Superior temporal gyrus (tissue), 1 donor: ENCODE measurements at regions not wholly inside any gene's neighbourhood (a gene's known extent, or its start where the extent isn't known, plus 50 kb on each side); places are given as distances from the start of the nearest gene placed in this dataset.
"Not testable (repeated sequence)": the region's sequence is repeated elsewhere in the genome, so short reads cannot be mapped to it uniquely, and the experiment has no call there.

ENCODE experiments used
- DNase-seq: peaks from one replicate; pipeline ENCODE4 v3.0.0-alpha.2; 2016; ENCODE audit errors: extremely low spot score

DNA sequence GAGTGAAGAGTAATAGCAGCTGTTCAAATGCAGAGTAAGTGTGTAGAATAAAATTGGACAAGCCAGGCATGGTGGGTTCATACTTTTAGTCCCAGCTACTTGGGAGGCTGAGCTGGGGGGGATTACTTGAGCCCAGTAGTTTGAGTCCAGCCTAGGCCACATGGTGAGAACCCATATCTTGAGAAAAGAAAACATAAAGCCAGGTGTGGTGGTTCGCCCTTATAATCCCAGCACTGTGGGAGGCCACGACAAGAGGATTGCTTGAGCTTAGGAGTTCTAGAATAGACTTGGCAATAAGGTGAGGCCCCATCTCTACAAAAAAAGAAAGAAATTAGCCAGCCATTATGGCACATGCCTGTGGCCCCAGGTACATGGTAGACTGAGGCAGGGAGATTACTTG is 1241.1 kb downstream of the UQCRFS1 start:
- DNase-seq = no peak

DNA sequence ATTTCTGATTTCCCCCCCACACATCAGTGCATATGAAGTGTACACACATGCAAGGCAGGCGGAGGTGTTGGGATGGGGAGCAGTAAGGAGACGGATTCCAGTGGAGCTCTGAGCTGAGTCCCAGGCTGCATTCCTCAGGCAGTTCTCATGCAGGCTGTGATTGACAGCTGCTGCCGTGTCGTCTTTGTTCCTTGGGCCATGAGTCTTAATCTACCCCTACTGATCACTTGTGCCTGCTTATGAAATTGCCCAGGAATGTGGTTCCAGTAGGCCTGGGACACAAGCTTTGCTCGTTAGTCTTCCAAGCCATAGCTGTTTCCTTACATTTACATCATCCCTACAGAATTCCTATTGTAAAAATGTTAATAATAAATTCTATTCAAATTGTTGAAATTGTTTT is 1241.9 kb downstream of the UQCRFS1 start:
- DNase-seq = no peak

GRCh38 chr19:27966390-27966816 is 1246.5 kb downstream of the UQCRFS1 start:
- DNase-seq = peak; percentile 51

GRCh38 chr19:27964185-27964584 is 1248.8 kb downstream of the UQCRFS1 start:
- DNase-seq = no peak

DNA sequence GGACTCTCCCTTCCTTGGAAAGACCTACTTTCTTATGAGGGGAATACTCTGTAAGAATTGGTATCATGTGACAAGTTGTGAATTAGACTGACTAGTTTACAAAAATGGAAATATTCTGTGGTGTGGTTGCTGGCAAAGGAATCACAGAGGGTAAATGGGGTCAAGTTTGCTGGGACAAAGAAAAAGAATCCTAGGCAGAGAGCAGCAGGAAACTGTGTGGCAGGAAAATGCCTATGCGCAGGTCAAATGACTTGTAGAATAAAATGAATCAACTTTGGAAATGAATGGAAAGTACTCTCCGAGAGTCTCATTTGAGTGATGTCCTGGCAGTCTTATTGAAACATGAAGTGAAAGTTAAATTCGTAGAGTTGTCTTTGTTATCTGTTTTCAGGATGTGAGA is 1250.7 kb downstream of the UQCRFS1 start:
- DNase-seq = no peak

DNA sequence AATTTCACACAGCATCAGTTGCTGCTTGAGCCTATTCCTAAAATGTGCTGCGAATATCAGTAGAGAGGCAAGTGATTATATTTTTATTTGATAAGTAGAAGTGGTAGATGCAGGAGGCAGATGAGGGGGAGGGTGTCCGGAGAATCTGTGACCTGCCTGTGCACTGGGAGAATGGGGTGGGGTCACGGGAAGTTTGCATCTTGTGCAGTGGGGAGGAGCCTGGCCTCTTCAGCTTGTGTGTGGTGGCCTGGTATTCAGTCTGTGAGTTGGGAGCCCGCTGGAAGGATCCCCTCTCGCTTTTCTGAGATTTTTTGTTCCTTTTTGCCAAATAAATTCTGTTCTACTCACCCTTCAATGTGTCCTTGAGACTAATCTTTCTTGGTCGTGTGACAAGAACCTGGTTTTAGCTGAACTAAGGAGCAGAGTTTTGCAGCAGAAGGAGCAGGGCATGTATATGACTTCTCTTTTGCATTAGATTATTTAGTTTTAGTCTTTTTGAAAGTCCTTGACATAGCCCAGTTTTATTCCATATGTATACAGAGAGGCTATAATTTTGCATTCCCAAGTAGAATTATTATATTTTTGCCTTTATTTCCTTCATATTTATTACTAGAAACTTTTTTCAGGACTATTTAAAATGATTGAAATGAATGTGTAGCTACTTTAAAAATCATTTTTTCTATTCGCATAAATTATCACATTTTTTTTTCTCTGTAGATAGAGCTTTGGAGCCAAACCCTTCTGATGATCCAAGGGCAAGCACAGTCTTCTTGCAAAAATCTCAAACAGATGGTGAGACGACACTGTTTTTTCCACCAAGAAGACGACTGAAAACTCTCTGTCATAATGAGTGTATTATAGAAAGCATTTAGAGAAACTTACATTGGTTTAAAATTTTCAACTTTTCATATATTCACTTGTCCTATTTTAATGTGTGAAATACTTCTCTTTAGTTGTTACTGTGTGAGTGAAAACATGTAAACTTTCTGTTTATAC is 1257.2 kb downstream of the UQCRFS1 start:
- DNase-seq = no peak

DNA sequence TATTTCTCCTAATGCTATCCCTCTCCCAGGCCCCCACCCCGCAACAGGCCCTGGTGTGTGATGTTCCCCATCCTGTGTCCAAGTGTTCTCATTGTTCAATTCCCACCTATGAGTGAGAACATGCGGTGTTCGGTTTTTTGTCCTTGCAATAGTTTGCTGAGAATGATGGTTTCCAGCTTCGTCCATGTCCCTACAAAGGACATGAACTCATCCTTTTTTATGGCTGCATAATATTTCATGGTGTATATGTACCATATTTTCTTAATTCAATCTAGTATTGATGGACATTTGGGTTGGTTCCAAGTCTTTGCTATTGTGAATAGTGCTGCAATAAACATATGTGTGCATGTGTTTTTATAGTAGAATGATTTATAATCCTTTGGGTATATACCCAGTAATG is 1270.3 kb downstream of the UQCRFS1 start:
- not testable (repeated sequence) for DNase-seq

GRCh38 chr19:27936139-27936538 is 1276.8 kb downstream of the UQCRFS1 start:
- no peak for DNase-seq

- DNase-seq = no peak
Measured at GRCh38 chr19:27935669-27936068, 1277.3 kb downstream of the UQCRFS1 start.

DNA sequence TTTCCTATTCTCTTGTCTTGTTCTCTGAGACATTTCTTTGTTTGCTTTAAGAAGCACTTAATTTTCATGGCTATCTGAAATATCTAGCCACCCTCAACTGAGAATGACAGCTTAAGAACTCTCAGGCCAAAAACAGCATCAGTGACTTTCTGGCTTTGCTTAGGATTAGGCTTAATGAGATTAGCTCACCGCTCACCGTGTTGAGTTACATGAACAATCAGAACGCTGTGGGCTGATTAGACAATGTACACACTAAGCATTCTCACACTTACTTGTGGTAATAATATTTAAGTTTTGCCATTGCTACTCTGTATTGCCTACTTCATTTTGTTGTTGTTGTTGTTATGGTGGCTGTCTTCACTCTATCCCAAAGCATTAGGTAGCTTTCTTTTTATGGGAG is 1283.6 kb downstream of the UQCRFS1 start:
- no peak for DNase-seq

- DNase-seq = no peak
Measured at GRCh38 chr19:27925202-27925601, 1287.7 kb downstream of the UQCRFS1 start.

DNA sequence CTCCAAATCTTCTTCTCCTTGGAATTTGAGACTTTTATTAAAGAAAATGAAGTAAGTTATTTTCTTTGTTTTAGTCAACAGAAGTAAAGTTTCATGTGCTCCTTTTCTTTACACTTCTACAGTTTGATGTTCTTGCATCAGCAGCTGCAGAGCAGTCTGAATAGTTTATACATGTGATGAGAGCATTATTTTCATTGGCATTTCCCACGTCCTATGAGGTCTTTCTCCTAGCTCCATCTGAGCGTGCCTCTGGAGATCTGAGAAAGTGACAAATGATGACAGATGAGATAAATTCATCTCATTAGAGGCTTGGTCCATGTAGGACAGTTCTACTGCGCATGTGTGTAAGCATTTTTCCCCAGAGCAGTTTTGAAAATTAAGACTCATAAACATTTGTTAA is 1290.0 kb downstream of the UQCRFS1 start:
- no peak for DNase-seq

- no peak for DNase-seq
Measured at GRCh38 chr19:27920774-27921173, 1292.2 kb downstream of the UQCRFS1 start.

GRCh38 chr19:27918818-27919217 is 1294.1 kb downstream of the UQCRFS1 start:
- DNase-seq = no peak

DNA sequence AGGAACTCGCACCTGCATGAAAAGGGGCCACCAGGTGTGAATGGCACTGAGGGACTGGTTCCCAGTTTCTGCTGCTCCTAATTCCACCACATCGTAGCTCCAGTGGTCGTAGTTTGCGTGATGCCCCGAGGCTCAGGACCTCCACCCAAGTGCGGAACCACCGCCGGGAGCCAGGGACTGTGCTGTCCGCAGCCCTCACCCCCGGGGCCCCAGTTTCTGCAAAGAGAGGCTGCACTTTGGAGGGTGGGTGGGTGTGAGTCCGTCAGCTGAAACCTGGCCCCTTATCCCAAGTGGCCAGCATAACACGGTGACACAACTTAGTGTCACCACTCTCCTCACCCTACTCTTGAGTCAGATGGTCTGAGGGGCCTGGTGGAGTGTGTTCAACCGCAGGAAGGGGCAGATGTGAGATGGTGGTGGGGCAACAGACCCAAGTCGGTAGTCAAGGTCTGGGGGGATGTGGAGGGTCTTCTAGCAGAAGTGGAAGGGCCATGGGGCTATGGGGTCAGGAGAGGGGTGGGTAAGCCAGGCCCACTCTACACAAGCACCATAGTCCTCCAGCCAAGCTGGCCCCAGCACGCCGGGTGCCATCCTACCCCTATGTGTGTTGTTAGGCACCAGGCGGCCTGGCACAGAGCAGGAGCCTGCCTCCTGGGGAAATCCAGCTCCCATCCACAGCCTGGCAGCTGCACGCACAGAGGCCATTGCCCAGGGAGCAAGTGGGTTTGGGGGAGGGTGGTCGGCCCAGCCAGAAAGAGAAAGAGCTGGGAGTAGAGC is 1301.6 kb downstream of the UQCRFS1 start:
- DNase-seq = no peak

- DNase-seq = no peak
Measured at GRCh38 chr19:27909861-27910260, 1303.1 kb downstream of the UQCRFS1 start.

DNA sequence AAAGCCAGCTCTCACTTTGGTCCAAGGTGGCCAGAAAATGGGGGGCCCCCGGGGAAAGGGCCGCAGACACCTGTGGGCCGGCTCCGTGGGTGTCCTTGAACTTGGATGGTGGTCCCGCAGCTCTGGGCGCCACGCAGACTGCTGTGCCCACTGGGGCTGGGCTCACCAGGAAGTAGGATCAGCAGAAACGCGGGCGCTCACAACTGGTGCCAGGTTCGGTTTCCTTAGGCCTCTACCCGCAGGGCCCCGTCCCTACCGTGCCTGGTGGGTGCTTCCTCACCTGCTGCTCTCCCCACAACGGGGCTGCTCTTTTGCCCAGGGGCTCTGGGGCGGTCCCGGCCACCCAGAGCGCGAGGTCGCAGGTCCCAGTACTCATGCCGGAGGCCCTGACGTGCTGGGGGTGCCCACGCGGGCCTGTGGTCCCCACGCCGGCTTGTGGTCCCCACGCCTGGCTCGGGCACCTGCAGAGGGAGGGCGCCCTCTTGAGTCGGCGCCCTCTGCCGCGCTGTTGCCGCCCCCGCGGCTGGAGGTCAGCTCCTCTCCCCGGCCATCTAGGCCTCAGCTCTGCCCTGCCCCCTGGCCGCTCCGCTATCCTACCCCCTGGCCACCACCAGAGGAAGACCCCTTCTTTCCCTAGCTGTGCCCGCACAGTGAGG is 1303.6 kb downstream of the UQCRFS1 start:
- no peak for DNase-seq

DNA sequence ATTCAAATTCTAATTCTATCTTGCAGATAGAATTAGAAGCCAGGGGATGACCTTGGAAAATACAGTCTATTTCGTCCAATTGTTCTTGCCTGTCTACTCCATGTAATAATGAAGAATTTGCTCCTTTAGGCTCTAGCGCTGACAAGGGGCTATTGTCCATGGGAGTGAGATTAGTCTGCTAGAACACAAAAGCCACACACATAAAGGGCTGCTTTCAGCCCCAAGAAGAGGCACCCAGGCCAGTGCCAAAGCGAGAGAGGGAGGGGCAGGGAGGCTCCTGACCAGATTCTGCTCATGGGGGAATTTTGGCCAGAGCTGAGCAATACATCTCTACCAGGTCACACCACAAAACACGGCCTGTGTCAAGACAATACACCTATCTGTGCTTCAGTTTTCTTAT is 1306.9 kb downstream of the UQCRFS1 start:
- DNase-seq = peak; percentile 87

DNA sequence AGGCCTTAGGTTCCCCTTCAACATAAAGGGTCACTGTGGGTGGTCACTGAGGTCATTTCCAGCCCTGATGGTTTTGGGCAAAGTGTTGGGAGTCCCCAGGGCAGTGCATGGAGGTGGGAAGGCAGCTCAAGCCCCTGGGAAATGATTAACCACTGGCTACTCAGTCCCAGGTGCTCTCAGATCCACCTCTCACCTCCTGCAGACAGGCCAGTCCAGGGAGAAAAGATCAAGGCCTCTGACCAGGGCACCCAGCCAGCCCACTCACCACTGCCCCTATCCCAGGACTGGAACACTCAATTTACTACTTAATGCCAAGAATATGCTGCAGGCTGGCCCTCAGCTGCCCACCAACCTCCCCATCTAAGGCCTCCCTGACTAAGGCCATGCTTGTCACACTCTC is 1307.9 kb downstream of the UQCRFS1 start:
- DNase-seq = no peak

GRCh38 chr19:27901078-27901477 is 1311.9 kb downstream of the UQCRFS1 start:
- no peak for DNase-seq

- DNase-seq = no peak
Measured at GRCh38 chr19:27896091-27896490, 1316.9 kb downstream of the UQCRFS1 start.
